Activated B cell treated with CpG ODN at 0.5 μM for 24 hours (primary cell): ENCODE measurements at regions not wholly inside any gene's neighbourhood (a gene's known extent, or its start where the extent isn't known, plus 50 kb on each side); places are given as distances from the start of the nearest gene placed in this dataset.

Source experiments
- ATAC-seq: fragments of 200-7000 bp; cut with Tn5 transposase; one replicate; pipeline ENCODE4 v1.10.0; 2021; ENCODE audit warnings: low read depth, mild to moderate bottlenecking, moderate library complexity
- CTCF ChIA-PET: fragments of 350-600 bp; sonication (Branson Sonifier 250); formaldehyde crosslinking; loops from one replicate; lab custom pipeline; 2021; ENCODE audit warnings: antibody characterized with exemption; lab: Charles Lee
- POLR2A ChIA-PET: fragments of 350-600 bp; sonication (Branson Sonifier 250); formaldehyde crosslinking; loops from one replicate; lab custom pipeline; 2021; ENCODE audit warnings: antibody characterized with exemption; lab: Charles Lee
- DNase-seq: peaks from one replicate; pipeline ENCODE4 v3.0.0; 2022
- H3K27ac Mint-ChIP-seq: one replicate; pipeline ENCODE4 v1.8.0; 2020; ENCODE audit warnings: mixed read lengths
- H3K27me3 Mint-ChIP-seq: one replicate; pipeline ENCODE4 v1.8.0; 2021; ENCODE audit warnings: mixed read lengths
- H3K36me3 Mint-ChIP-seq: one replicate; pipeline ENCODE4 v1.8.0; 2021; ENCODE audit warnings: low read depth, mixed read lengths
- H3K4me1 Mint-ChIP-seq: one replicate; pipeline ENCODE4 v1.8.0; 2021; ENCODE audit warnings: mixed read lengths
- H3K4me3 Mint-ChIP-seq: one replicate; pipeline ENCODE4 v1.8.0; 2020; ENCODE audit warnings: mild to moderate bottlenecking, mixed read lengths
- H3K9me3 Mint-ChIP-seq: one replicate; pipeline ENCODE4 v1.8.0; 2020; ENCODE audit warnings: mixed read lengths
- CTCF ChIP-seq: fragments of 200-600 bp; IDR thresholded peaks from one replicate; pipeline ENCODE4 v1.8.0; 2022; ENCODE audit warnings: antibody characterized with exemption, mild to moderate bottlenecking
- intact Hi-C: fragments of 100-400 bp; cut with micrococcal nuclease; formaldehyde crosslinking; loops from one replicate; pipeline ENCODE4 v1.15.1; 2024

GRCh38 chr10:10667466-10667865, 350.2 kb upstream of the CELF2 start:
- peaks cover 2% of the 10 kb centered on the region for H3K27me3 Mint-ChIP-seq
- ChIA-PET POLR2A (no interaction called here), CTCF (no interaction called here)
- intact Hi-C loops = no loop called here
- H3K36me3 Mint-ChIP-seq = no peaks in the 10 kb centered on the region
- no peak overlapping the region for H3K27ac Mint-ChIP-seq
- H3K9me3 Mint-ChIP-seq = no peaks in the 10 kb centered on the region
- ATAC-seq = no peak
- H3K4me1 Mint-ChIP-seq = no peaks in the 10 kb centered on the region
- no peak for DNase-seq
- H3K4me3 Mint-ChIP-seq = no peak overlapping the region
- TF ChIP-seq CTCF = no peak

GRCh38 chr10:10676972-10677371, 340.7 kb upstream of the CELF2 start:
- ChIA-PET POLR2A (no interaction called here), CTCF (interaction anchor here (1.1 kb wide), 1 partner anchor 1334 kb away, joined by 4 read pairs; no protein-coding TSS in a partner anchor)
- TF ChIP-seq CTCF = no peak
- no peak for ATAC-seq
- Mint-ChIP-seq H3K27ac (no peak overlapping the region), H3K36me3 (no peaks in the 10 kb centered on the region), H3K27me3 (peaks cover 4% of the 10 kb centered on the region), H3K4me3 (no peak overlapping the region), H3K9me3 (no peaks in the 10 kb centered on the region), H3K4me1 (no peaks in the 10 kb centered on the region)
- intact Hi-C loops = loop anchor here (1.0 kb wide), 1 partner anchor 1346 kb away; no protein-coding TSS in a partner anchor
- DNase-seq = no peak

- intact Hi-C loops = loop anchor here (1.0 kb wide), 1 partner anchor 1346 kb away; no protein-coding TSS in a partner anchor
- Mint-ChIP-seq H3K27ac (no peak overlapping the region), H3K36me3 (no peaks in the 10 kb centered on the region), H3K4me3 (no peak overlapping the region), H3K27me3 (peaks cover 4% of the 10 kb centered on the region), H3K4me1 (no peaks in the 10 kb centered on the region), H3K9me3 (no peaks in the 10 kb centered on the region)
- DNase-seq (no peak), ATAC-seq (no peak)
- TF ChIP-seq CTCF = no peak
- ChIA-PET CTCF (interaction anchor here (1.1 kb wide), 1 partner anchor 1334 kb away, joined by 4 read pairs; no protein-coding TSS in a partner anchor), POLR2A (no interaction called here)
Measured at GRCh38 chr10:10677479-10677878, 340.2 kb upstream of the CELF2 start.

GRCh38 chr10:10680496-10680895, 337.2 kb upstream of the CELF2 start:
- DNase-seq (no peak), ATAC-seq (no peak)
- intact Hi-C loops = no loop called here
- H3K9me3 Mint-ChIP-seq = no peaks in the 10 kb centered on the region
- POLR2A ChIA-PET = no interaction called here
- H3K36me3 Mint-ChIP-seq = no peaks in the 10 kb centered on the region
- H3K27me3 Mint-ChIP-seq = peaks cover 4% of the 10 kb centered on the region
- CTCF ChIA-PET = no interaction called here
- H3K4me1 Mint-ChIP-seq = no peaks in the 10 kb centered on the region
- H3K4me3 Mint-ChIP-seq = no peak overlapping the region
- H3K27ac Mint-ChIP-seq = no peak overlapping the region
- TF ChIP-seq CTCF = no peak

- POLR2A ChIA-PET = no interaction called here
- ATAC-seq (no peak), DNase-seq (no peak)
- Mint-ChIP-seq H3K4me1 (no peaks in the 10 kb centered on the region), H3K27me3 (peaks cover 6% of the 10 kb centered on the region), H3K36me3 (no peaks in the 10 kb centered on the region), H3K4me3 (no peak overlapping the region), H3K27ac (no peak overlapping the region), H3K9me3 (no peaks in the 10 kb centered on the region)
- no peak for TF ChIP-seq CTCF
- CTCF ChIA-PET = no interaction called here
- intact Hi-C loops = no loop called here
Measured at GRCh38 chr10:10684972-10685371, 332.7 kb upstream of the CELF2 start.
